Liver (tissue), 7 donors: ENCODE measurements at regions not wholly inside any gene's neighbourhood (a gene's known extent, or its start where the extent isn't known, plus 50 kb on each side); places are given as distances from the start of the nearest gene placed in this dataset.
"Not testable (repeated sequence)": the region's sequence is repeated elsewhere in the genome, so short reads cannot be mapped to it uniquely, and the experiment has no call there.

Experiments
- DNase-seq: peaks from one replicate; pipeline ENCODE4 v3.0.0-alpha.2; 2017; ENCODE audit warnings: low spot score
- H3K27ac ChIP-seq, 2 donors: one replicate each; pipeline ENCODE4 v1.7.0; 2013; ENCODE audit warnings: inconsistent platforms in 2 of 2, low read length in 2 of 2, control low read depth in 1 of 2, low read depth in 1 of 2, mild to moderate bottlenecking in 1 of 2
- H3K27me3 ChIP-seq, 4 donors: one replicate each; pipeline versions ENCODE4 v1.6.1 to v1.7.0; 2013; ENCODE audit warnings: low read length in 3 of 4, inconsistent platforms in 1 of 4, mild to moderate bottlenecking in 1 of 4, moderate library complexity in 1 of 4; ENCODE audit not compliant: control insufficient read depth in 4 of 4, insufficient read depth in 4 of 4
- H3K36me3 ChIP-seq, 4 donors: one replicate each; pipeline versions ENCODE4 v1.6.1 to v1.7.0; 2013; ENCODE audit warnings: low read length in 3 of 4, mild to moderate bottlenecking in 3 of 4, low read depth in 1 of 4, moderate library complexity in 1 of 4; ENCODE audit not compliant: control insufficient read depth in 4 of 4, insufficient read depth in 3 of 4
- H3K4me1 ChIP-seq, 4 donors: one replicate each; pipeline versions ENCODE4 v1.6.1 to v1.7.0; 2013; ENCODE audit warnings: low read length in 3 of 4, mild to moderate bottlenecking in 3 of 4, moderate library complexity in 1 of 4; ENCODE audit not compliant: control insufficient read depth in 4 of 4, insufficient read depth in 4 of 4
- H3K4me3 ChIP-seq, 3 donors: one replicate each; pipeline versions ENCODE4 v1.6.1 to v1.7.0; 2013; ENCODE audit warnings: low read length in 3 of 3, control low read depth in 1 of 3, low read depth in 1 of 3, mild to moderate bottlenecking in 1 of 3
- H3K9ac ChIP-seq, 2 donors: one replicate each; pipeline ENCODE4 v1.7.0; 2013; ENCODE audit warnings: low read length in 2 of 2, mild to moderate bottlenecking in 2 of 2, moderate library complexity in 2 of 2, control low read depth in 1 of 2, low read depth in 1 of 2
- H3K9me3 ChIP-seq, 4 donors: one replicate each; pipeline versions ENCODE4 v1.6.1 to v1.7.0; 2013; ENCODE audit warnings: low read length in 3 of 4; ENCODE audit not compliant: control insufficient read depth in 4 of 4
- ATF3 ChIP-seq: IDR thresholded peaks from 2 replicates; pipeline ENCODE4 v1.6.1; 2016; ENCODE audit warnings: antibody characterized with exemption
- HNF4A ChIP-seq, 2 donors: conservative IDR thresholded peaks; 2 replicates each; pipeline ENCODE4 v1.6.1; 2016; ENCODE audit warnings: antibody characterized with exemption in 2 of 2, mild to moderate bottlenecking in 2 of 2
- NR2F2 ChIP-seq: IDR thresholded peaks from 2 replicates; pipeline ENCODE4 v1.6.1; 2016; ENCODE audit warnings: antibody characterized with exemption
- RXRA ChIP-seq, 2 donors: IDR thresholded peaks; 2 replicates each; pipeline ENCODE4 v1.6.1; 2017 to 2018; ENCODE audit warnings: antibody characterized with exemption in 2 of 2, mild to moderate bottlenecking in 1 of 2
- WGBS: extraction: QIAGEN DNeasy Blood & Tissue Kit; methylation state at CpG from one replicate; pipeline ENCODE4 v1.1.7; 2013; 5-methylcytosine and 5-hydroxymethylcytosine counted together
- donor health status: healthy.
- donor health status: healthy.
- donor health status: healthy.
- donor health status: healthy.

GRCh38 chr15:32518013-32518412, 62.6 kb upstream of the GOLGA8O start:
- H3K4me1 ChIP-seq, H3K9me3 ChIP-seq, H3K27me3 ChIP-seq, H3K36me3 ChIP-seq, DNase-seq, H3K9ac ChIP-seq, H3K27ac ChIP-seq, H3K4me3 ChIP-seq: not testable (repeated sequence)
- WGBS, result 56% methylated on average over 20 of the region's 20 CpGs
- TF ChIP-seq HNF4A (conservative IDR thresholded peaks at IDR 0.05) (peak; percentile 21 to 29), ATF3 (peak; percentile 15), NR2F2 (peak; percentile 34), RXRA (IDR thresholded peaks at IDR 0.05) (peak in 1 of 2 donors; percentile 24)

- H3K9ac ChIP-seq, H3K36me3 ChIP-seq, H3K4me1 ChIP-seq, H3K9me3 ChIP-seq, DNase-seq, H3K4me3 ChIP-seq, H3K27me3 ChIP-seq, H3K27ac ChIP-seq: not testable (repeated sequence)
- 85% methylated on average over 1 of the region's 1 CpG for WGBS
These were observed 61.5 kb upstream of the GOLGA8O start for GRCh38 chr15:32516954-32517353.

- H3K36me3 ChIP-seq, H3K9me3 ChIP-seq, H3K27ac ChIP-seq: not testable (repeated sequence)
These were observed 57.9 kb upstream of the GOLGA8O start for GRCh38 chr15:32513378-32513777.

DNA sequence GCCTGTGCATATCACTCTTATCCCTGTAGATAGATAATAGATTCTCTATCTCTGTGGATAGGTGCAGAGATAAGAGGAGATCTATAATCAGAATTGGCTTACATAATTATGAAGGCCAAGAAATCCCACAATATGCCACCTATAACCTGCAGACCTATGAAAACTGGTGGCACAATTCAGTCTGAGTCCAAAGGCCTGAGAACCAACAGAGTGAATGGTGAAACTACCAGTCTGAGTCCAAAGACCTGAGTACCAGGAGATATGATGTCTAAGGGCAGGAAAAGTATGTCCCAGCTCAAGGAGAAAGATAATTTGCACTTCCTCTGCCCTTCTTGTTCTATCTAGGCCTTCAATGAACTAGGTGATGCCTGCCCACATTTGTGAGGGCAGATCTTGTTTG, 54.6 kb upstream of the GOLGA8O start:
- H3K9me3 ChIP-seq, DNase-seq, H3K4me1 ChIP-seq, H3K27me3 ChIP-seq, H3K4me3 ChIP-seq, H3K36me3 ChIP-seq, H3K9ac ChIP-seq, H3K27ac ChIP-seq: not testable (repeated sequence)

More at GRCh38 chr15:32513378-32513777, 57.9 kb upstream of the GOLGA8O start:
- H3K9ac ChIP-seq, H3K4me3 ChIP-seq, H3K4me1 ChIP-seq, H3K27me3 ChIP-seq, DNase-seq: not testable (repeated sequence)

DNA sequence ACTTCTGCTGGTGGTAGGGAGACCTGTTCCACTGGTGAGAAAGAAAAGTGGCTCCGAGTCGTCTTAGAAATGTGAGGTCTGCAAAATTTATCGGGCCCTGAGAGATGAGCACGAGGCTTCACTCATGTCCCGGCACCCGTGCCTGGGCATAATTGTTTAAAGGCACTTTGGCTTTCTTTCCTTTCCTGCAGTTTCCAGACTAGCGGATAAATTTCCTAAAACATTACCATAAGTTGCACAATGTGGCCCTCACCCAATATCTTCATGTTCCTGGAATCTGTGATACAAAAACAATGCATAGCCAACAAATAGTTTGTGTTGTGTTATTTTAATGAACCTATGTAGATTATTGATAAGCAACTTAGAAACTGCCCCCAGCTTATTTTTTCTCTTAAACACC, 52.6 kb upstream of the GOLGA8O start:
- whole genome bisulfite sequencing, result no CpG with 5 or more reads among the region's 7 CpGs
- not testable (repeated sequence) for H3K36me3 ChIP-seq, H3K27ac ChIP-seq, H3K4me3 ChIP-seq, H3K27me3 ChIP-seq, H3K9me3 ChIP-seq, H3K9ac ChIP-seq, H3K4me1 ChIP-seq, DNase-seq

- H3K36me3 ChIP-seq, H3K27me3 ChIP-seq, H3K4me1 ChIP-seq, DNase-seq, H3K4me3 ChIP-seq, H3K9me3 ChIP-seq, H3K27ac ChIP-seq, H3K9ac ChIP-seq: not testable (repeated sequence)
- no CpG with 5 or more reads among the region's 2 CpGs for WGBS
These were observed 51.4 kb upstream of the GOLGA8O start for GRCh38 chr15:32506787-32507186.

DNA sequence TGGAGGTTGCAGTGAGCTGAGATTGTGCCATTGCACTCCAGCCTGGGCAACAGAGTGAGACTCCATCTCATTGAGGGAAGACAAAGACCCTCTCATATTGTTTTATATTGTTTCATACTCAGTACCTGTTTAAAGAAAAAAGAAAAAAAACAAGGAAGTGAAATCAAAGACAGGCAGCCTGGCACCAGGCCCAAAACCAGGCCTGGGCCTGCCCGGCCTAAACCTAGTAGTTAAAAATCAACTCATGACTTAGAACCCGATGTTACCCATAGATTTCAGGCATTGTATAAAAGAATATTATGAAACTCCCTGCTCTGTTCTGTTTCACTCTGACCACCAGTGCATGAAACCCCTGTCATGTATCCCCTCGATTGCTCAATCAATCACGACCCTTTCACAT, 50.2 kb upstream of the GOLGA8O start:
- not testable (repeated sequence) for H3K27me3 ChIP-seq, H3K4me3 ChIP-seq, H3K36me3 ChIP-seq, H3K9ac ChIP-seq, H3K4me1 ChIP-seq, H3K27ac ChIP-seq, DNase-seq, H3K9me3 ChIP-seq
- no CpG with 5 or more reads among the region's 4 CpGs for WGBS
